Right atrium auricular region (tissue), 2 donors: ENCODE measurements at regions not wholly inside any gene's neighbourhood (a gene's known extent, or its start where the extent isn't known, plus 50 kb on each side); places are given as distances from the start of the nearest gene placed in this dataset.

Experiments
- DNase-seq: peaks from one replicate; pipeline ENCODE4 v3.0.0-alpha.2; 2019; ENCODE audit warnings: low spot score
- H3K27ac ChIP-seq, 2 donors: fragments of 200-600 bp; sonication (generic); 1 replicate in 1 of 2; 2 replicates in 1 of 2; pipeline ENCODE4 v1.5.1; 2016 to 2019
- H3K27me3 ChIP-seq, 2 donors: fragments of 200-600 bp; sonication (generic); one replicate each; pipeline versions ENCODE4 v1.5.1 to v1.6.0; 2017 to 2019
- H3K36me3 ChIP-seq: fragments of 200-600 bp; sonication (generic); one replicate; pipeline ENCODE4 v1.5.1; 2016
- H3K4me1 ChIP-seq, 2 donors: fragments of 200-600 bp; sonication (generic); one replicate each; pipeline versions ENCODE4 v1.5.1 to v1.6.0; 2017 to 2019
- H3K4me3 ChIP-seq, 2 donors: fragments of 200-600 bp; sonication (generic); 1 replicate in 1 of 2; 2 replicates in 1 of 2; pipeline ENCODE4 v1.5.1; 2017 to 2019; ENCODE audit warnings: mild to moderate bottlenecking in 1 of 2, moderate library complexity in 1 of 2
- H3K9me3 ChIP-seq, 2 donors: fragments of 200-600 bp; sonication (generic); one replicate each; pipeline ENCODE4 v1.5.1; 2019
- CTCF ChIP-seq, 2 donors: fragments of 200-600 bp; sonication (generic); IDR thresholded peaks; one replicate each; pipeline ENCODE4 v1.5.1; 2019; ENCODE audit warnings: antibody characterized with exemption in 2 of 2

- Histone ChIP-seq H3K4me1 (no peaks in the 10 kb centered on the region), H3K36me3 (no peaks in the 10 kb centered on the region), H3K27ac (peak overlapping the region in 1 of 2 donors; percentile 11), H3K9me3 (no peaks in the 10 kb centered on the region), H3K4me3 (peak overlapping the region in 1 of 2 donors; percentile 1), H3K27me3 (no peaks in the 10 kb centered on the region)
- no peak for TF ChIP-seq CTCF (IDR thresholded peaks at IDR 0.05)
- no peak for DNase-seq
Observed at GRCh38 chr21:38743772-38744529, 61.8 kb upstream of the ETS2 start.

- no peak for TF ChIP-seq CTCF (IDR thresholded peaks at IDR 0.05)
- no peak for DNase-seq
- Histone ChIP-seq H3K36me3 (no peaks in the 10 kb centered on the region), H3K9me3 (no peaks in the 10 kb centered on the region), H3K27me3 (no peaks in the 10 kb centered on the region), H3K4me1 (no peaks in the 10 kb centered on the region), H3K4me3 (no peak overlapping the region), H3K27ac (no peak overlapping the region)
Observed at GRCh38 chr21:38744861-38745260, 60.9 kb upstream of the ETS2 start.

- no peak overlapping the region for H3K4me3 ChIP-seq
- H3K27me3 ChIP-seq, result no peaks in the 10 kb centered on the region
- peaks cover 0 to 11% of the 10 kb centered on the region in 2 donors for H3K4me1 ChIP-seq
- no peak overlapping the region for H3K27ac ChIP-seq
- no peak for DNase-seq
- H3K36me3 ChIP-seq, result no peaks in the 10 kb centered on the region
- H3K9me3 ChIP-seq, result no peaks in the 10 kb centered on the region
- TF ChIP-seq CTCF (IDR thresholded peaks at IDR 0.05), result no peak
Observed at GRCh38 chr21:38747810-38748209, 57.9 kb upstream of the ETS2 start.

- H3K27me3 ChIP-seq, result no peaks in the 10 kb centered on the region
- H3K9me3 ChIP-seq, result no peaks in the 10 kb centered on the region
- H3K4me3 ChIP-seq, result no peak overlapping the region
- peaks cover 0 to 30% of the 10 kb centered on the region in 2 donors for H3K4me1 ChIP-seq
- DNase-seq, result peak; percentile 94
- TF ChIP-seq CTCF (IDR thresholded peaks at IDR 0.05), result no peak
- no peaks in the 10 kb centered on the region for H3K36me3 ChIP-seq
- peak overlapping the region; percentile 17 to 37 for H3K27ac ChIP-seq
Observed at GRCh38 chr21:38751379-38752050, 54.2 kb upstream of the ETS2 start.

GRCh38 chr21:38752051-38752505 is 53.7 kb upstream of the ETS2 start:
- H3K27ac ChIP-seq, result peak overlapping the region; percentile 17 to 37
- no peaks in the 10 kb centered on the region for H3K27me3 ChIP-seq
- no peak overlapping the region for H3K4me3 ChIP-seq
- DNase-seq, result peak; percentile 55
- H3K4me1 ChIP-seq, result peaks cover 0 to 36% of the 10 kb centered on the region in 2 donors
- no peak for TF ChIP-seq CTCF (IDR thresholded peaks at IDR 0.05)
- H3K36me3 ChIP-seq, result no peaks in the 10 kb centered on the region
- H3K9me3 ChIP-seq, result no peaks in the 10 kb centered on the region
